ENCODE measurements at regions not wholly inside any gene's neighbourhood (a gene's known extent, or its start where the extent isn't known, plus 50 kb on each side); places are given as distances from the start of the nearest gene placed in this dataset.

DNA sequence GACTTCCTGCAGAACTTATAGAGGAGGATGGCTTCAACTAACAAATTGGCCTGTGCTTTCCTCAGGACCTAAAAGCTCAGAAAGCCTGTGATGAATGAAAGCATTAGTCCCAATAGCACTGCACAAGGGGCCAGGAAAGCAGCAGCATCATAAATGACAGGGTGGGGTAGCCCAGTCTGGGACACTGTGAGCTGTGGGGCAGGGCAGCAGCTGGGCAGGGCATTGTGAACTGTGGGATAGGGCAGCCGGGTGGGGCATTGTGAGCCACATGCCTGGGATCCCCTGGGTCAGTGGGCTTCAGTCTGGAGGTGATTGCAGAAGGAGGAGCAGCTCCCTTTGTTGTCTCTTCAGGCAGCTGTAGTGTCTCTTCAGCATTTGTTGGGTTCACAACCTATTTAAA lies 1276.8 kb downstream of the UQCRFS1 start:
- DNase-seq (ENCODE audit: insufficient read length, low spot score, missing footprints): no peak
- no peaks in the 10 kb centered on the region for H3K4me1 ChIP-seq (ENCODE audit: insufficient read depth, low read length)
- no peak overlapping the region for H2AFZ ChIP-seq (ENCODE audit: low read length)
- no peak overlapping the region for H3K27ac ChIP-seq (ENCODE audit: low read depth, low read length)
- no peaks in the 10 kb centered on the region for H3K9me3 ChIP-seq (ENCODE audit: low read depth, low read length)
- TF ChIP-seq, protein P1, sequence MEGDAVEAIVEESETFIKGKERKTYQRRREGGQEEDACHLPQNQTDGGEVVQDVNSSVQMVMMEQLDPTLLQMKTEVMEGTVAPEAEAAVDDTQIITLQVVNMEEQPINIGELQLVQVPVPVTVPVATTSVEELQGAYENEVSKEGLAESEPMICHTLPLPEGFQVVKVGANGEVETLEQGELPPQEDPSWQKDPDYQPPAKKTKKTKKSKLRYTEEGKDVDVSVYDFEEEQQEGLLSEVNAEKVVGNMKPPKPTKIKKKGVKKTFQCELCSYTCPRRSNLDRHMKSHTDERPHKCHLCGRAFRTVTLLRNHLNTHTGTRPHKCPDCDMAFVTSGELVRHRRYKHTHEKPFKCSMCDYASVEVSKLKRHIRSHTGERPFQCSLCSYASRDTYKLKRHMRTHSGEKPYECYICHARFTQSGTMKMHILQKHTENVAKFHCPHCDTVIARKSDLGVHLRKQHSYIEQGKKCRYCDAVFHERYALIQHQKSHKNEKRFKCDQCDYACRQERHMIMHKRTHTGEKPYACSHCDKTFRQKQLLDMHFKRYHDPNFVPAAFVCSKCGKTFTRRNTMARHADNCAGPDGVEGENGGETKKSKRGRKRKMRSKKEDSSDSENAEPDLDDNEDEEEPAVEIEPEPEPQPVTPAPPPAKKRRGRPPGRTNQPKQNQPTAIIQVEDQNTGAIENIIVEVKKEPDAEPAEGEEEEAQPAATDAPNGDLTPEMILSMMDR (IDR thresholded peaks at IDR 0.05; ENCODE audit: extremely low read depth, low read depth, low read length): no peak
- H3K36me3 ChIP-seq (ENCODE audit: insufficient read depth, low read length): no peaks in the 10 kb centered on the region
- H3K79me2 ChIP-seq (ENCODE audit: insufficient read depth, low read length): no peaks in the 10 kb centered on the region
- H4K20me1 ChIP-seq (ENCODE audit: insufficient read depth, low read length): no peaks in the 10 kb centered on the region
- H3K4me2 ChIP-seq (ENCODE audit: insufficient read depth, low read length): no peak overlapping the region
- no peaks in the 10 kb centered on the region for H3K27me3 ChIP-seq (ENCODE audit: insufficient read depth, low read length)
- H3K4me3 ChIP-seq (ENCODE audit: insufficient read depth, low read length): no peak overlapping the region

DNA sequence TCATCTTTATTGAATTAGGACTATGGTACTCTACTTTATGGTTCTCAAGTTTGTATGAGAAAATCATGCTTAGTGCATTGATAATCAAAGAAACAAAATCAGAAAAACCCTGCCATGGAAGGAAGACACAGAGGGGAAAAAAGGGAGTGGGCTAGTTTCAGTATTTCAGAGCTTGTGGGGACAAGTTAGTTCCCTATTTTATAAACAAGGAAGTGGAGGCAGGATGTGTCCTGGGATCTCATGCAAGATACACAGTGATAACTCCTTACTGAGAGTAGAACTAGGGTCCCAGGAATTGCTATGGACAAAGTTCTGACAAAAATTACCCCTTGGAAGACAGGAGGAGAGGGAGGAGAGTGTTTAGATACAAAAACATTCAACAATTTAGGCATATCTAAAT lies 1277.3 kb downstream of the UQCRFS1 start:
- no peaks in the 10 kb centered on the region for H4K20me1 ChIP-seq (ENCODE audit: insufficient read depth, low read length)
- no peak for DNase-seq (ENCODE audit: insufficient read length, low spot score, missing footprints)

DNA sequence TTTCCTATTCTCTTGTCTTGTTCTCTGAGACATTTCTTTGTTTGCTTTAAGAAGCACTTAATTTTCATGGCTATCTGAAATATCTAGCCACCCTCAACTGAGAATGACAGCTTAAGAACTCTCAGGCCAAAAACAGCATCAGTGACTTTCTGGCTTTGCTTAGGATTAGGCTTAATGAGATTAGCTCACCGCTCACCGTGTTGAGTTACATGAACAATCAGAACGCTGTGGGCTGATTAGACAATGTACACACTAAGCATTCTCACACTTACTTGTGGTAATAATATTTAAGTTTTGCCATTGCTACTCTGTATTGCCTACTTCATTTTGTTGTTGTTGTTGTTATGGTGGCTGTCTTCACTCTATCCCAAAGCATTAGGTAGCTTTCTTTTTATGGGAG lies 1283.6 kb downstream of the UQCRFS1 start:
- no peak overlapping the region for H3K4me2 ChIP-seq (ENCODE audit: insufficient read depth, low read length)
- no peak for DNase-seq (ENCODE audit: insufficient read length, low spot score, missing footprints)
- no peak overlapping the region for H2AFZ ChIP-seq (ENCODE audit: low read length)
- H3K27ac ChIP-seq (ENCODE audit: low read depth, low read length): no peak overlapping the region
- H3K79me2 ChIP-seq (ENCODE audit: insufficient read depth, low read length): no peaks in the 10 kb centered on the region
- H4K20me1 ChIP-seq (ENCODE audit: insufficient read depth, low read length): no peaks in the 10 kb centered on the region
- no peaks in the 10 kb centered on the region for H3K27me3 ChIP-seq (ENCODE audit: insufficient read depth, low read length)
- no peaks in the 10 kb centered on the region for H3K36me3 ChIP-seq (ENCODE audit: insufficient read depth, low read length)
- no peaks in the 10 kb centered on the region for H3K4me1 ChIP-seq (ENCODE audit: insufficient read depth, low read length)
- TF ChIP-seq, protein P1 (IDR thresholded peaks at IDR 0.05; ENCODE audit: extremely low read depth, low read depth, low read length): no peak
- no peaks in the 10 kb centered on the region for H3K9me3 ChIP-seq (ENCODE audit: low read depth, low read length)
- no peak overlapping the region for H3K4me3 ChIP-seq (ENCODE audit: insufficient read depth, low read length)

More for the DNA sequence above, 1277.3 kb downstream of the UQCRFS1 start:
- H3K79me2 ChIP-seq (ENCODE audit: insufficient read depth, low read length): no peaks in the 10 kb centered on the region
- no peaks in the 10 kb centered on the region for H3K27me3 ChIP-seq (ENCODE audit: insufficient read depth, low read length)
- no peak overlapping the region for H3K4me3 ChIP-seq (ENCODE audit: insufficient read depth, low read length)
- H3K4me1 ChIP-seq (ENCODE audit: insufficient read depth, low read length): no peaks in the 10 kb centered on the region
- no peak overlapping the region for H3K4me2 ChIP-seq (ENCODE audit: insufficient read depth, low read length)
- no peaks in the 10 kb centered on the region for H3K9me3 ChIP-seq (ENCODE audit: low read depth, low read length)
- no peak overlapping the region for H3K27ac ChIP-seq (ENCODE audit: low read depth, low read length)
- no peak overlapping the region for H2AFZ ChIP-seq (ENCODE audit: low read length)
- TF ChIP-seq, protein P1 (IDR thresholded peaks at IDR 0.05; ENCODE audit: extremely low read depth, low read depth, low read length): no peak
- H3K36me3 ChIP-seq (ENCODE audit: insufficient read depth, low read length): no peaks in the 10 kb centered on the region

DNA sequence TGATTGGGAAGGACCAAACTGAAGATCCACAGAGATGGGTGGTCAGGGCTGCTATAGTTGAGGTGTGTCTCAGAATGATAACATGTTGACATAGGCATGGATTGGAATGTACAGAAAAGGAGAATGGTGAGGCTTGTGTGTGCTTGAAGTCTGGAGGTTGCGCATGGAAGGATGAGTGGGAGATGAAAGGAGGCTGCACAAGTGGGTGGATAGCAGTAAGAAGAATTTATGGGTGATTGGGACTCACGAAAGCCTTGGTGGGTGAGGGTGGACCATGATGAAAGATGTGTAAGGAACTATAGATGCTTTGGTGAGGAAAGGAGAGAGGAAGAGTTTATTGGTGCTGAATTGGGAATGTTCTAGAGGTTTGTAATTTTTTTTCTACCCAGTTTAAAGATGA lies 1287.7 kb downstream of the UQCRFS1 start:
- H3K36me3 ChIP-seq (ENCODE audit: insufficient read depth, low read length): no peaks in the 10 kb centered on the region
- no peak overlapping the region for H3K4me2 ChIP-seq (ENCODE audit: insufficient read depth, low read length)
- H3K27ac ChIP-seq (ENCODE audit: low read depth, low read length): no peak overlapping the region
- DNase-seq (ENCODE audit: insufficient read length, low spot score, missing footprints): no peak
- no peaks in the 10 kb centered on the region for H3K4me1 ChIP-seq (ENCODE audit: insufficient read depth, low read length)
- H3K27me3 ChIP-seq (ENCODE audit: insufficient read depth, low read length): no peaks in the 10 kb centered on the region
- H3K9me3 ChIP-seq (ENCODE audit: low read depth, low read length): no peaks in the 10 kb centered on the region
- TF ChIP-seq, protein P1 (IDR thresholded peaks at IDR 0.05; ENCODE audit: extremely low read depth, low read depth, low read length): no peak
- H4K20me1 ChIP-seq (ENCODE audit: insufficient read depth, low read length): no peaks in the 10 kb centered on the region
- no peaks in the 10 kb centered on the region for H3K79me2 ChIP-seq (ENCODE audit: insufficient read depth, low read length)
- no peak overlapping the region for H2AFZ ChIP-seq (ENCODE audit: low read length)
- H3K4me3 ChIP-seq (ENCODE audit: insufficient read depth, low read length): no peak overlapping the region

All from osteoblast (primary cell).